H1 (cell line): ENCODE measurements at regions not wholly inside any gene's neighbourhood (a gene's known extent, or its start where the extent isn't known, plus 50 kb on each side); places are given as distances from the start of the nearest gene placed in this dataset.

Experiments
- CTCF ChIA-PET: fragments of 300-600 bp; sonication (Branson Sonifier 250); formaldehyde crosslinking; loops from one replicate; lab custom pipeline; 2021; ENCODE audit not compliant: partially characterized antibody; lab: Charles Lee
- POLR2A ChIA-PET: fragments of 300-600 bp; sonication (Branson Sonifier 250); formaldehyde crosslinking; loops from one replicate; lab custom pipeline; 2021; ENCODE audit warnings: inconsistent platforms; ENCODE audit not compliant: partially characterized antibody; lab: Charles Lee
- DNase-seq, 2 experiments: peaks; one replicate each; pipeline versions ENCODE4 v3.0.0 to v3.0.0-alpha.2; 2010 to 2022; ENCODE audit warnings: low spot score in 2 of 2, low read depth in 1 of 2, mixed read lengths in 1 of 2
- FAIRE-seq: peaks from 2 replicates; lab custom pipeline; 2011; peaks lifted over from hg19 to GRCh38; lab: Jason Lieb, UNC
- H2AFZ ChIP-seq: 2 replicates; pipeline ENCODE4 v1.8.1; 2012; ENCODE audit warnings: low read length, inconsistent platforms
- H2AK5ac ChIP-seq: 2 replicates; pipeline ENCODE4 v1.6.1; 2013; ENCODE audit warnings: low read depth, low read length
- H2BK120ac ChIP-seq: replicated peaks from 2 replicates; pipeline ENCODE3; 2013; ENCODE audit warnings: low read depth, low read length, inconsistent platforms
- H2BK12ac ChIP-seq: 2 replicates; pipeline ENCODE4 v1.6.1; 2013; ENCODE audit warnings: low read depth, low read length
- H2BK15ac ChIP-seq: 2 replicates; pipeline ENCODE4 v1.6.1; 2013; ENCODE audit warnings: low read length
- H2BK20ac ChIP-seq: 2 replicates; pipeline ENCODE4 v1.6.1; 2013; ENCODE audit warnings: low read length
- H2BK5ac ChIP-seq: 2 replicates; pipeline ENCODE4 v1.6.1; 2013; ENCODE audit warnings: low read depth, low read length
- H3K14ac ChIP-seq: 2 replicates; pipeline ENCODE4 v1.6.1; 2013; ENCODE audit warnings: inconsistent platforms; ENCODE audit not compliant: insufficient read length
- H3K18ac ChIP-seq: 2 replicates; pipeline ENCODE4 v1.6.1; 2013; ENCODE audit warnings: low read length; ENCODE audit errors: extremely low read depth
- H3K23ac ChIP-seq: 2 replicates; pipeline ENCODE4 v1.6.1; 2013; ENCODE audit warnings: inconsistent platforms; ENCODE audit not compliant: insufficient read length
- H3K23me2 ChIP-seq: 2 replicates; pipeline ENCODE4 v1.6.1; 2013; ENCODE audit warnings: low read depth, low read length
- H3K27ac ChIP-seq: 2 replicates; pipeline ENCODE4 v1.6.1; 2011; ENCODE audit warnings: low read depth, low read length, inconsistent platforms
- H3K27me3 ChIP-seq, 4 experiments: replicated peaks in 1 of 4; 1 replicate in 1 of 4; 2 replicates in 3 of 4; pipeline versions ENCODE4 v1.6.1 to v1.8.1; 2011 to 2013; ENCODE audit warnings: low read length in 3 of 4, mild to moderate bottlenecking in 3 of 4, inconsistent platforms in 2 of 4, mixed read lengths in 2 of 4, moderate library complexity in 1 of 4; ENCODE audit not compliant: control insufficient read depth in 3 of 4, insufficient read depth in 3 of 4; ENCODE audit errors: extremely low read depth in 1 of 4
- H3K36me3 ChIP-seq, 4 experiments: 2 replicates each; pipeline versions ENCODE4 v1.6.1 to v1.8.1; 2011 to 2013; ENCODE audit warnings: mild to moderate bottlenecking in 4 of 4, low read length in 3 of 4, moderate library complexity in 2 of 4, control low read depth in 1 of 4, inconsistent platforms in 1 of 4; ENCODE audit not compliant: insufficient read depth in 4 of 4, control insufficient read depth in 2 of 4
- H3K4ac ChIP-seq: replicated peaks from 2 replicates; pipeline ENCODE3; 2013; ENCODE audit warnings: low read length, low read depth, mixed read lengths, inconsistent platforms; ENCODE audit not compliant: insufficient read length
- H3K4me1 ChIP-seq, 4 experiments: replicated peaks in 1 of 4; 1 replicate in 1 of 4; 2 replicates in 3 of 4; pipeline versions ENCODE4 v1.6.1 to v1.8.1; 2011 to 2013; ENCODE audit warnings: low read length in 3 of 4, inconsistent platforms in 2 of 4, mixed read lengths in 1 of 4; ENCODE audit not compliant: insufficient read depth in 4 of 4, control insufficient read depth in 3 of 4
- H3K4me2 ChIP-seq, 2 experiments: 2 replicates each; pipeline versions ENCODE4 v1.6.1 to v1.8.1; 2011 to 2013; ENCODE audit warnings: low read depth in 2 of 2, low read length in 2 of 2, control low read depth in 1 of 2, inconsistent platforms in 1 of 2, mild to moderate bottlenecking in 1 of 2; ENCODE audit not compliant: insufficient read depth in 1 of 2
- H3K4me3 ChIP-seq, 4 experiments: fragments of 200-600, 300-600 bp in 1 of 4; sonication (generic), shearing (Covaris generic), sonication (Bioruptor Twin) in 1 of 4; 2 replicates each; pipeline versions ENCODE4 v1.5.1 to v1.8.1; 2011 to 2016; ENCODE audit warnings: low read length in 4 of 4, low read depth in 3 of 4, control low read depth in 2 of 4, inconsistent platforms in 2 of 4, mild to moderate bottlenecking in 2 of 4, mixed read lengths in 1 of 4, moderate library complexity in 1 of 4; ENCODE audit not compliant: insufficient read depth in 2 of 4; ENCODE audit errors: extremely low read depth in 1 of 4
- H3K56ac ChIP-seq: replicated peaks from 2 replicates; pipeline ENCODE3; 2013; ENCODE audit warnings: low read depth, mild to moderate bottlenecking, mixed read lengths, low read length, inconsistent platforms; ENCODE audit not compliant: insufficient read length
- H3K79me1 ChIP-seq: 2 replicates; pipeline ENCODE4 v1.6.1; 2013; ENCODE audit warnings: low read depth, low read length, control low read depth
- H3K79me2 ChIP-seq, 2 experiments: 2 replicates each; pipeline versions ENCODE4 v1.6.1 to v1.8.1; 2012 to 2013; ENCODE audit warnings: low read length in 2 of 2, mild to moderate bottlenecking in 2 of 2, inconsistent platforms in 1 of 2; ENCODE audit not compliant: insufficient read depth in 2 of 2, control insufficient read depth in 1 of 2
- H3K9ac ChIP-seq, 4 experiments: replicated peaks in 1 of 4; 1 replicate in 1 of 4; 2 replicates in 3 of 4; pipeline versions ENCODE4 v1.6.1 to v1.8.1; 2011 to 2013; ENCODE audit warnings: low read depth in 3 of 4, low read length in 3 of 4, control low read depth in 2 of 4, mild to moderate bottlenecking in 2 of 4, moderate library complexity in 2 of 4, inconsistent platforms in 1 of 4; ENCODE audit errors: extremely low read depth in 1 of 4
- H3K9me3 ChIP-seq, 2 experiments: 2 replicates each; pipeline versions ENCODE4 v1.6.1 to v1.8.1; 2012 to 2013; ENCODE audit warnings: mild to moderate bottlenecking in 2 of 2, moderate library complexity in 2 of 2, control low read depth in 1 of 2, inconsistent platforms in 1 of 2, low read depth in 1 of 2, low read length in 1 of 2, mixed read lengths in 1 of 2; ENCODE audit not compliant: insufficient read depth in 2 of 2
- H4K20me1 ChIP-seq, 2 experiments: replicated peaks in 1 of 2; 2 replicates each; pipeline versions ENCODE3 to v1.8.1; 2011 to 2013; ENCODE audit warnings: inconsistent platforms in 2 of 2, low read length in 2 of 2, mild to moderate bottlenecking in 1 of 2; ENCODE audit not compliant: insufficient read depth in 2 of 2, control insufficient read depth in 1 of 2
- H4K5ac ChIP-seq: 2 replicates; pipeline ENCODE4 v1.6.1; 2013; ENCODE audit warnings: low read length, low read depth, mixed read lengths, inconsistent platforms; ENCODE audit not compliant: insufficient read length
- H4K8ac ChIP-seq: 2 replicates; pipeline ENCODE4 v1.8.0; 2013; ENCODE audit warnings: mild to moderate bottlenecking, moderate library complexity, low read length, inconsistent platforms; ENCODE audit not compliant: insufficient read depth; ENCODE audit errors: extremely low read depth
- H4K91ac ChIP-seq: replicated peaks from 2 replicates; pipeline ENCODE3; 2013; ENCODE audit warnings: low read length, mixed read lengths, inconsistent platforms; ENCODE audit not compliant: insufficient read length
- CHD1 ChIP-seq: IDR thresholded peaks from 2 replicates; pipeline ENCODE4 v1.6.1; 2012; ENCODE audit warnings: low read depth, low read length, improper control_type of control experiment
- CREB1 ChIP-seq: IDR thresholded peaks from 2 replicates; pipeline ENCODE4 v1.6.1; 2012; ENCODE audit warnings: inconsistent platforms
- RAD21 ChIP-seq, 2 experiments: IDR thresholded peaks in 1 of 2; conservative IDR thresholded peaks in 1 of 2; 2 replicates each; pipeline ENCODE4 v1.6.1; 2011; ENCODE audit warnings: low read depth in 2 of 2, low read length in 2 of 2, improper control_type of control experiment in 1 of 2, inconsistent platforms in 1 of 2, mild to moderate bottlenecking in 1 of 2, moderate library complexity in 1 of 2
- RXRA ChIP-seq: IDR thresholded peaks from 2 replicates; pipeline ENCODE4 v1.6.1; 2011; ENCODE audit warnings: low read depth, mild to moderate bottlenecking, low read length, moderate library complexity; ENCODE audit not compliant: insufficient read depth
- SP4 ChIP-seq: IDR thresholded peaks from 2 replicates; pipeline ENCODE4 v1.6.1; 2012; ENCODE audit warnings: low read length, inconsistent platforms
- WGBS, 2 experiments: shearing (Covaris generic) in 1 of 2; methylation state at CpG; one replicate each; pipeline versions ENCODE4 v1.1.6 to v1.1.7; 2013 to 2015; ENCODE audit warnings: low lambda C conversion rate in 2 of 2, mixed read lengths in 2 of 2, inconsistent platforms in 1 of 2, low coverage in 1 of 2, missing lambda C conversion rate in 1 of 2; ENCODE audit not compliant: insufficient replicate concordance in 2 of 2, insufficient coverage in 1 of 2, insufficient read length in 1 of 2; ENCODE audit errors: extremely low coverage in 1 of 2, missing lambda C conversion rate in 1 of 2; 5-methylcytosine and 5-hydroxymethylcytosine counted together

- Histone ChIP-seq H4K8ac (no peak overlapping the region), H2BK12ac (no peak overlapping the region)
- TF ChIP-seq RAD21 (IDR thresholded peaks at IDR 0.05 in 1 of 2, conservative IDR thresholded peaks at IDR 0.05 in 1 of 2; ENCODE audit: low read depth in 2 of 2, low read length in 2 of 2) (no peak), RXRA (no peak), SP4 (no peak), CREB1 (no peak), CHD1 (no peak)
- TF ChIP-seq, all 59 proteins: peak for 0
- Histone ChIP-seq H3K36me3 (no peaks in the 10 kb centered on the region), H3K27ac (no peak overlapping the region), H3K4ac (no peak overlapping the region), H2BK20ac (no peak overlapping the region), H3K14ac (no peak overlapping the region), H3K4me1 (no peaks in the 10 kb centered on the region), H2AK5ac (no peak overlapping the region), H3K4me3 (no peak overlapping the region), H3K23ac (no peak overlapping the region), H3K23me2 (no peaks in the 10 kb centered on the region), H2BK15ac (no peak overlapping the region), H3K9me3 (no peaks in the 10 kb centered on the region), H2BK5ac (no peak overlapping the region), H4K5ac (no peak overlapping the region), H3K18ac (no peak overlapping the region), H4K20me1 (peaks cover 0 to under 1% of the 10 kb centered on the region in 2 experiments), H3K79me2 (no peaks in the 10 kb centered on the region), H4K91ac (no peak overlapping the region), H2BK120ac (no peak overlapping the region), H3K4me2 (no peak overlapping the region), H3K9ac (no peak overlapping the region), H3K56ac (no peak overlapping the region), H3K27me3 (0 out of 7 replicates have a peak, but pooled peaks cover 0 to 2% (median 0%) of the 10 kb centered on the region in 4 experiments), H3K79me1 (no peaks in the 10 kb centered on the region), H2AFZ (no peak overlapping the region)
- ChIA-PET POLR2A (no interaction called here), CTCF (interaction anchor here (0.8 to 3.3 kb wide), 4 partner anchors 9 to 47 kb away, joined by 3 to 11 read pairs (median 4); no protein-coding TSS in a partner anchor)
- 92% methylated on average over 1 of the region's 1 CpG; no CpG with 5 or more reads in 1 of the 2 experiments for WGBS, 2 experiments
- DNase-seq: no peak
- FAIRE-seq: no peak
Measured at GRCh38 chr15:51156957-51157356, 62.3 kb upstream of the TNFAIP8L3 start.
